Stimulated activated CD4-positive, alpha-beta T cell treated with anti-CD3 and anti-CD28 coated beads, Interleukin-15, amount 100 ng/mL, for 1 hour (primary cell): ENCODE measurements at regions not wholly inside any gene's neighbourhood (a gene's known extent, or its start where the extent isn't known, plus 50 kb on each side); places are given as distances from the start of the nearest gene placed in this dataset.

ENCODE experiments used
- DNase-seq, 2 donors: peaks; one replicate each; pipeline ENCODE4 v3.0.0-alpha.2; 2020; ENCODE audit warnings: low read depth in 1 of 2, low spot score in 1 of 2

DNA sequence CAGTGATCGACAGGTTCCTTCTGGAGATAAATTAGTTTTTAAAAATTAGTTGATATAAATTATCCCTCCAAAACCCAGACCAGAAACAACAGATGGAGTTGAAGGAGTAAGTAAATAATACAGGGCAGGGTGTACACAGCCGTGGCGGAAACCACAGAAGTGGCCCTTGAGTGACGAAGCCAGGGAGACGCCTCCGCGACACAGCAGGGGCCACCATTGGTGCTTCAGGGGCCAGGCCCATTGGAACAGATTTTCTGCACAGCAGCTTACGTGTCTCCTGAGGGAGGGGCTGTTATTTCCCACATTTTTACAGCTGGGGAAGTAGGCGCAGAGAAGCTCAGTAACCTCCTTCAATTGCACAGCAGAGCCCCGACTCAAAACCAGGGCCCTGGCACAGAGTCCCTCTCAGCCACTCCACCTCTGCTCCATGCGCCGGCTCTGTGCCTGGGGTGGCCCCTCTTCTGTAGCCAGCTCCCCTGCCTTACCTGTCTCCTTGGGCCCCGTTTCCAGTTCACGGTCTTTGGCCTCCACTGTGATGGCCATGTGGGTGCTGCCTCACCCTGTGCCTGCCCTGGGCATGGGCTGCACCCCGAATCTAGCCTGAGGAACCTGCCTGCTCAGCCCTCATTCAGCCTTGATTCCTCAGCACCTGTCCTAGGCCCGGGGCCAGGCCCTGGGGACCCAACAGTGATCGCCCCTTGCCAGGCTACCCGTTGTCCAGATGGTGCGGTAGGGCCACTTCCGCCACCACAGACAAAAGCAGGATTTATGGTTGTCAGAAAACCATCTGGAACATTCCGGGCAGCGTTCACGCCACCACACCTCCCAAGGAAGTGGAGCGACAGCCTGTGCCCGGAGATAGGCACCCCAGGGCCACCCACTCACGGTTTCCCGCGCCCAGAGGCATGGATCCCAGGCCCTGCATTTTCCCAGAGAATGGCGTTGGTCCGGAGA lies 128.5 kb upstream of the GSE1 start:
- DNase-seq: no peak

DNA sequence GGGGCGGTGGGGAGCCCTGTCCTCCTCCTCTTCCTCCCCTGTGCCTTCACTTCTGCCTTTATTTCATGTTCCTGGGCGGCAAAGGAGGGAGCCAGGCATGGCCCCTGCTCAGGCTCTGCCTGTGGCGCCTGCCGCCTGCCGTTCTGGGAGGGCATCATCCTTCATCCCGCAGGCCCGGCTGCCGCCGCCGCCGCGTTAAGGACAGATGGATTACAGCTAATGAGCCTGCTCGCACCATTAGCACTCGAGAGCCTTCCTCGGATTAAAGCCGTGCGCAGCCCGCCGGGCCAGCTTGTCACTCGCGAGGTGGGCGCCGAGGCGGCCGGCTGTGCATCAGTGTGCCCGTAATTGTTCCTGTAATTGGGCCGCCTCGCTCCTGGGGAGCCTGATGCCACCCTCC lies 127.7 kb upstream of the GSE1 start:
- DNase-seq: no peak

DNA sequence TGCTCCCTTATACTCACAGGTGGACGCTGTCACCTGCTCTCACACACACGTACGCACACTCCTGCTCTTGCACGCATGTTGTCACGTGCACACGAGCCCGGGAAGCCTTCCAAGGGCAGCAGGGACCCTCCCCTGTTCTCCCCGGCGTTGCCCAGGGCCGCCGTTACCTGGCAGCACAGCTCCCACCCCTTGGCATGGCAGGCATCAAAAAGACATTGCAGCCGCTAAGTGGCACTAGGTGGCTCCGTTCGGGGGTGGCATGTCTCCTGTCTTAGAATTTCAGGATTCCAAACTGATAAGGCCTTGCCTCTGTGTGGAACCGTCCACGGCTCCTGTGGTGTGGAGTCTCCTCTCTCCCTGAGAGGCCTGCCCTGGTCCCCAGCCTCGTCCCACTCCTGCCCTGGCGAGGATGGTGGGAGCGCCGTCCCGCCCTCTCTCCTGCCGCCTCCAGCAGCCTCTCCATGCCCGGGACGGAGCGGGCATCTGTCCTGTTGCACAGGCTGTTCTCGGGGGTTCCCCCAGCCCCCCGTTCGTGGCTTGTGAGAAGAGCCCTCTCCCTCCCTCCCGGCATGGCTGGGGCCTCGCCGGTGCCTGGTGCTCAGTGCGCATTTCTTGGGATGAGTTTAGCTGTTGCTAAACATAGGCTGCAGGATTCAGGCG lies 126.7 kb upstream of the GSE1 start:
- no peak for DNase-seq

DNA sequence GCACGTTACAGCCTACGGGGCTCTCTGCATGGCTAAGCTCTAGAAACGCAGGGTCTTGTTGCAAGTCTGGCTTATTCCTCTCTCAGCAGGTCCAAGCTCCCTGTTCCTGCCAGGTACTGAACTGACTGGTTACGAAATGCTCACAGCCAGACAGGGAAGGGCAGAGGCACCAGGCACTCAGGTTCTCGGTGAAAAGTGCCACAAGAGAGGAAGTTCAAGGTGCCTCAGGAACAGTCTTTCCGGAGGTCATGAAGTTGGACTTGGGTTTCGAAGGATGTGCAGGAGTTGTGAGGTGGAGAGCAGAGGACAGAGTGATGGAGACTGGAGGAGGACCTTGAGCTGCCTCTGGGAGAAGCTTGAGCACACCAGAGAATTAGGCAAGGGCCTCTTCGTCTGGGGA lies 124.7 kb upstream of the GSE1 start:
- DNase-seq: no peak

DNA sequence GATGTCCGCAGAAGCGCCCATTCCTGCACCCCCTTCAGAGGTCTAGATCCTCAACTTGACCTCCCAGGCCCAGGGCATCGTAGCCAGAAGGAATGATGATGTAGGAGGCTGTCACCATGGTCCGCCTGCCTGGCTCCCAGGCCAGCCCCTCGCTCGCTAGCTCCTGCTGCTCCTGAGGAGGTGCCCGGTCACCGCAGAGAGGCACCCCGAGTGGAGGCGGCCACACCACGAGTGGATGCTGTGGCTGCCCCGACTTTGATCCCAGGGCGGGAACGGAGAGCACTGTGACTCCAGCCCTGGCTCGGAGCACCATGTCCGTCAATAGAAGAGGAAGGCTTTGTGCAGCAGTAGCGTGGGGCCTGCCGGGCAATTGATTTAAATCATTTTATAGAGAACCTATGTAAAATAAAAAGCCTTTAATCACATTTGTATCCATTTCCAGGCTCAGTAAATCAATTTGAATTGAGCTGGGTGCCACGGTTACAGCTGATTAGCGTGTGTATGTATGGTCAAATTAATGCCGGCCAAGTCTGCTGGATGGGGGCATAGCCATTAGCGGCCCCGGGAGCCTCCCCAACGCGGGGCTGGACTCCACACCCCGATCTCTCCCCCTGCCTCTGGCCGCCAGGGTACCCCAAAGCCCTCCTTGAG lies 122.6 kb upstream of the GSE1 start:
- DNase-seq: no peak

DNA sequence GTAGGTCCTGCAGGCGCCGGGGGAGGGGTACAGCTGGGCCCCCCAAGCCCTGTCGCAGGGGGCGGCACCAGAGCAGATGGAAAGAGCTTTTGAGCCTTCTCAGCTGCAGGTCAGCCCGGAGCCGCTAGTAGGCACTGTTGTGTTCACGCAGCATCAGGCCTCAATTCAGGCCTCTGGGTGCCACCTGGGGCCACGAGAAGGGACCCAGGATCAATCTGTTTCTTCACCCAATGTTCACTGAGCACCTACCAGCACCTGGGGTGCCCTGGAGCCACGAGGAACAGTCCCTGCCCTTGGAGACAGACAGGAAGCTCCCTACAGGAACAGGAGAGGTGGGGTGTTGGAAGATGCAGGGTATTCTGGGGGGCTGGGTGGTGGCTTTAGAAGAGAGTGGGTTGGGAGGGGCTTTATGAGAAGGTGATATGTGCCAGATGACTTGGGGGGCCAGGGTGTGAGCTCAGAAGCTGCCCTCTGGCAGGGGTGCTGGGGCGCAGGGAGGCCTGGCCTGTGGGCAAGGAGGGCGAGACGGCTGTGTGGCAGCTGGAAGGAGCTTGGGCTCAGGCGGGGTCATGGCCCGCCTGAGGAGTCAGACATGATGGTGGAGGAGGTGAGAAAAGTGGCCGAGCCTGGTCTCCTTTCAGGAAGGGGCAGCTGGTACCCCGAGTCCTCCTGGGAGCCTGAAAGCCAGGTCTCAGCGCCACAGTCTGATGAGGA lies 121.9 kb upstream of the GSE1 start:
- DNase-seq: peak in 1 of 2 donors; percentile 21

DNA sequence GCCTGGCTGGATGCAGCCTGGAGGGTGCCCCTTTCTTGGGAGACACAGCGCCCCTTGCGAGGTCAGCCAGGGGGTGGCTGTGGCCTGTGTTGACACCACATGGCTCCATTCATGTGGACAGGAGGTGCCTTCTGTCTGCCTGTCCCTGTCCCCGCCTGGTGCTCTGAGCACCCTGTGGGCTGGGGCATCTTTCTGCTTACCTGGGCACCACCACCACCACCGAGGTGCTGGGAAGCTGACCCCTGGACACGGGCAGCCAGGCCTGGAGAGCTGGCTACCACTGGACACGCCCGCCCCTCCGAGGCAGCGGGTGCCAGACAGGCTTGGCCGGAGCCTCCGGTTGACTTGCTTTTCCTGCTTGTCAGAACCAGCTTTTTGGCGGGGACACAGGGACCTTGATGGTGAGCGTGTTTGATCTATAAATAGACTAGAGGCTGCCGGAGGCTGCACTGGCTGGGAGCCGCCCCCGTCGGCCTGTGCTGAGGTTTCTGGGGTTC lies 121.3 kb upstream of the GSE1 start:
- no peak for DNase-seq

DNA sequence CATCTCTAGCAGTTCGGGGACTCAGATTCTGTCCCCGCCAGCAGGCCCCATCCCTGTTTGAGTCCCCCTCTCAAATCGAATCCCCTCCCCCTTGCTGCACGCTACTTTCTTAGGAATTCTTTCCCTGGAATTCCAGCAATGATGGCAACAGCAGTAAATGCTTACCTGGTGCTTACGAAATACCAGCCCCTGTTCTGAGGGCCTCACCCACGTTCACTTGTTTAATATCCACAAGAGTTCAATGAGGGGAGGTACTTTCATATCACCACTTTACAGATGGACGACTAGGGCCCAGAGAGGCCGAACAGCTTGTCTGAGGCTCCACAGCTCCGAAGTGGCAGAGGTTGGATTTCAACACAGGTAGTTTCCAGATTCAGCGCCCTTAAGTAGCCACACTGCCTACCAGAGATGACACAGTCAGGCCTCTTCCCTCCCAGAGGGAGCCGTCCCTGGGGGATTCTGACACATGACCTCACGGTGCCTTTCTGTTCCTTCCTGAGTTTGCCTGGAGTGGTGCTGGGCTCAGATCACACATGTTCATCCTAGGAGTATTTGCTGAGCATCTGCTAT lies 120.7 kb upstream of the GSE1 start:
- no peak for DNase-seq

DNA sequence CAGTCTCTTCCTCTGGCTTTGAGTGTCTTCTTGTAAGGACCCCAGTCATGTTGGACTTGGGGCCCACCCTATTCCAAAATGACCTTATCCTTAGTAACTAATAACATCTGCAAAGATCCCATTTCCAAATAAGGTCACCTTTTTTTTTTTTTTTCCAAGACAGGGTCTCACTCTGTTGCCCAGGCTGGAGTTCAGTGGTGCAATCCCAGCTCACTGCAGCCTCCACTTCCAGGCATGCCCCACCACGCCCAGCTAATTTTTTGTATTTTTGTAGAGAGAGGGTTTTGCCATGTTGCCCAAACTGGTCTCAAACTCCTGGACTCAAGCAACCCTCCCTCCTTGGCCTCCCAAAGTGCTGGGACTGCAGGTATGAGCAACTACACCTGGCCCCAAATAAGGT lies 118.8 kb upstream of the GSE1 start:
- DNase-seq: no peak

DNA sequence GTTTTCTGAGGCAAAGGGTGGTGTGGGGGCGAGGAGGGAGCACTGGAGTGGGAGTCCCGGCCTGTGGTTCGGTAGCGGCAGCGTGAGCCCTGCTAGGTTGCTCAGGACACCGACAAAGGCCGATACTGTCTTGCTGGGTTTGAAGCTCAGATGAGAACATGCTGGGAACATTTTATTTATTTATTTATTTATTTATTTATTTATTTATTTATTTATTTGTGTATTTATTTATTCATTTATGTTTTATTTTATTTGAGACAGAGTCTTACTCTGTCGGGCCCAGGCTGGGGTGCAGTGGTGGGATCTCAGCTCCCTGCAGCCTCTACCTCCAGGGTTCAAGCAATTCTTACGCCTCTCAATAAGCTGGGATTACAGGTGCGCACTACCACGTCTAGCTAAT lies 117.9 kb upstream of the GSE1 start:
- DNase-seq: no peak

DNA sequence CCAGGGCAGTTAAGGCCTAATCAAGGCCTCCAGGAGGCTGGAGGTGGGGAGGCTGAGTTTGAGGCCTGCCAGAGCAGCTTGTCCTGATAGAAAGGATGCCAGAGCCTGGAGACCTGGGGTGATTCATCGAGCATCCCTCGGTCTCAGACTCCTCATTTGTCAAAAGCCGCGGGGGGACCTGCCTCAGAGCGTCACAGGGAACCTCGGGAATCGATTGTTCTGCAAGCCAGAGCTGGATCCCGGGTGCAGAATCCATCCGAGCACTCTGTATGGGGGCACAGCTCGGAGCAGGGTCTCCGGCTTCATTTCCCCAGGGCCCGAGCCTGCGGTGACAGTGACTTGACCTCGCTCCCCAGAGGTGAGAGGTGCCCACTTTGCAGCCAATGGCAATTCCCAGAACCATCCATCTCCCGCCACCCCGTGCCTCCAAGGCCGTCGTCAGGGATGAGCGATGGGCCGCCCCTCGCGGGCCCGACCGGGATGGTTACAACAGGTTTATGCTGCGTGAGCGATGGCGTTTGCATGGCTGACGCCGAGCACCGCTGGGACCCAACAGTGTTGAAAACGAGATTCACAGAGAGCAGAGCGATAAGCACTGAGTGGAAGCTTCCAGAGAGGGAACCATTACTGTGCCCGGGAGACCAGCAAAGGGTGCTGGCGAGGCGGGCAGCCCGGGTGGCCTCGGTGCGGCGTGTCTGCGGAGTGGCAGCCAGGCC lies 117.1 kb upstream of the GSE1 start:
- no peak for DNase-seq

DNA sequence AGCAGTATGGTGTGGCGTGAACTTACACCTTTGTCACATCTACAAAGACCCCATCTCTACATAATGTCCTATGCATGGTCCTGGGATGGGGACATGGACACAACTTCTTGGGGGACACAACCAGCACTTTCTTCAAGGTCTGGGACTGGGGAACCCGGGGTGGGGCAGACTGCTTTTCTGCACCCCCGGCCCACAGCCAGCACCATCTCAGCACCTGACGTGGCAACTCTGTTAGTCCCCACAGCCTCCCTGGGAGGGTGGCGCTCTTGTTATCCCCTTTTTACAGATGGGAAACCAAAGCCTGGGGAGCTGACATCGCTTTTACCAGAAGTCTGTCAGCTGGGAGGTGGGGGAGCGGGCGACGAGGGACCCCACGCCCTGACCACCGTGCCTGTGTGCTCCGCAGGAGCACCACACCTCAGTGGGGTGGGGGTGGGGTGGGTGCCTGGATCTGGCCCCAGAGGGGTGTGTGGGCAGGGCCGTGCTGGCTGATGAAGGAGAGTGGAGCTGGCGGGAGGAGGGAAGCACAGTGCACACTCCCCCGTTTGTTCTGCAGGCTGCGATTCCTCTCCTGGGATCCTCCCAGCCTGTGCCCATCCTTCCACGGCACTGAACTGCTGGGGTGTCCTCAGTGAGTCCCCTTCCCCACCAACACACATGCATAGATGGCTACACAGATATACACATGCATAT lies 115.4 kb upstream of the GSE1 start:
- DNase-seq: no peak

DNA sequence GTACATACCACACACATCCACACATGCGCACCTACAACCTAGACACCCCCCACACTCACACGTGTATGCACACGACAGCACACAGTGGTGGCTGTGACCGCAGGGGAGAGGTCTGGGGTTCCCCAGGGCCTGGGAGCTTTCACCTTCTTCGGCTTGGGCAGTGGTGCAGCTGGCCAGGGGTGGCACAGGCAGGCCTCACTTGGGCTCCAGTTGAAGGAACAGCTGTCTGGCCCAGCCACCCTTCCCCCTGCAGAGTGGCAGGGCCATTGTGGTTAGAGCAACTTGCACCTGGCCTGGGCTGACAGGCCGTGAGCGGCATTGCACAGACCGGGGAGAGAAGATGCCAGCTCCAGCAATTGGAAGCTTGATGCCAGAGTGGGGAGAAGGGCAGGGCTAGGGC lies 114.5 kb upstream of the GSE1 start:
- no peak for DNase-seq

DNA sequence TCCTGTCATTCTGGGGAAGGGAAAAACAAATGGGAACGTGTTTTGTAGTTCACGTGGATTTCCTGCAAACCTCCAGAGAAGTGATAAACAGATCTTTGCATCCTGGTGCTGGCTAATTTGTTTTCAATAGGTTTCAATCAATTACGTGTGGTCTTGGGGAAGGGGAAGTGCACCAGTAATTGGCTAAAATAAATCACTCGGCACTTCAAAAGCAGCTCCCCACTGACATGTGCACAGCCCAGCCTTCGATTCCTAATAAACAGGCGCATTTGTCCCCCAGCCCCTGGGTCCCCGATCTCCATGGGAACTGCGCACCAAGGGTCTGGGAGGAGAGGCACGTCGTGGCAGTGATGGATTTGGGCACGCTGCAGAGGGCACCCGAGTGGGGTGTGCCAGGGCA lies 112.9 kb upstream of the GSE1 start:
- DNase-seq: no peak

DNA sequence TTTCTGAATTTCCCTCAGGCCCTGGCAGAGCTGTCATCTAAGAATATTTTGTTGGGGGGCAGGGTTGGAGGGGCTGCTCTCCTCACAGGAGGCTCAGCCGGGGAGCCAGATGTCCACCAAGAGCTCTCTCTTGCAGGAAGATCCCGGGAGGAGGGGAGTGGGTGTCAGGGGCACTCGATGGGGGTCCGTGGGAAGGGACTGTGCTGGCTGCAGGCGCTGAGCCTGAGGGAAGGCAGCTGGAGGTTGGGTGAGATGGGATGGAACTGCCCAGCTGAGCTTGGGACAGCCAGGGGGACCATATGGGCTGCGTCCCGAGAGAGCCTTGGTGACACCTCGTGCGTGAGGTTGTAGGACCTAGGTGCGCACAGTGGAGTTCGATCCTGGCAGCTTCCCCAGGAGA lies 111.2 kb upstream of the GSE1 start:
- no peak for DNase-seq

DNA sequence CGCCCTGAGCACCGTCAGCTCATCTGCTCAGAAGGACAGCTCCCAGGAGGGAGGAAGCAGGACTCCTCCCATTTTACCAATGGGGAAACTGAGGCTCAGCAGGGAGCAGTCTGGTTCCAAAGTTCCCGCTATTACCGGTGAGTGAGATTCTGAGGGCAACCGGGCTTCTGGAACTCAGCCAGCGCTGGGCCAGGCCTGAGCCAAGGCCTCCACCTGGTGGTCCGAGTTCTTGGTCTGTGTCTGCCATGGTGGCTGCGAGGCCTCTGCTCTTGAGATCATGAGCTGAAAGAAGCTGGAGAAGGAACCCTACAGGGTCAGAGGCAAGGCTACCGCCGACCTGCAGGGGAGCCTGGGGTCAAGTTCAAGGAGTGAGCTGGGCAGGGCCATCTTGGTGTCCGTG lies 110.8 kb upstream of the GSE1 start:
- DNase-seq: no peak

DNA sequence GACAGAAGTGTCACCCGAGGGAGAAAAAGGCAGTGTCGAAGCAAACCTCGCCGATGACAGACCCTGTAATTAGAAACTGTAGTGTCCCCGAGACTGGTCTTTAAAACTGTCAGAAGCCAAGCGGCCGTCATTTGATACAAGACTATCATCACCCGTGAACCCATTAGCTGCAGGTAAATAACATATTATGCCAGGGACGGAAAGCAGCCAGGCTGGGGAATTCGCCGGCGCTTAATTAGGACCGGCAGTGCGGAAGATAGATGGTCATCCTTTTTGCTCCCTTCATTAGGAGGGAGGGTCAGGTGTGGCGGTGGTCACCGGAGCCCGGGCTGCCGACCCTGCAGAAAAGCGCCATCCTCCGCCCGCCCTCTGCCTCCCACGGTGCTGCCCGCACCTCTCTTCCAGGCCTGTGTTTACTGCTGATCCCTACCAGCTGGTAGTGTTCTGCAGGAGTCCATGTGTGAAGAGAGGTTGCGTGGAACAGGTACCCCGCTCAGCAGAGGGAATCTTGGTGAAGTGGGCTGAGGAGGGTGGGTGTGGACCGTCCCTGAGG lies 109.4 kb upstream of the GSE1 start:
- DNase-seq: no peak

DNA sequence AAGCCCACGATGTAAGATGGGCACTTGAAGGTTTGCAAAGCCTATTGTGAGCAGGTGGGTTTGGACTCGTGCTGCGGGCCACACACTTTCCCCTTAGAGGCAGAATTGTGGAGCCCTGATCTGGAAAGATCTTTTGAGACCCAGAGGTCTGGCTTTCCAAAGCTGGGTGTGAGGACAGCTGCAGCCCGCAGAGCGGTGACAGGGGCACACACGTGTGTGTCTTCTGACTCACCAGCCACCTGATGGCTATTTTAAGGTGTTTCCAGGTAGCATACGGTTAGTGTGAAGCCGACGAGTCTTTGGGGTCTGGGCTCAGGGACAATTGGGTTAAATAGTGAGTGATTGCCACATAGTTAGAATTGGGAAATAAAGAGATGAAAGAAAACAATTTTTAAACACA lies 108.9 kb upstream of the GSE1 start:
- DNase-seq: no peak
